ENCODE measurements at regions not wholly inside any gene's neighbourhood (a gene's known extent, or its start where the extent isn't known, plus 50 kb on each side); places are given as distances from the start of the nearest gene placed in this dataset.

- H3K18ac ChIP-seq (ENCODE audit: low read length) = no peak overlapping the region
- H2BK120ac ChIP-seq (ENCODE audit: low read depth, low read length) = no peak overlapping the region
- no peak overlapping the region for H3K4me3 ChIP-seq (ENCODE audit: low read length in 2 of 2)
- no peak overlapping the region for H3K23ac ChIP-seq (ENCODE audit: low read depth, low read length, poor library complexity)
- no peak overlapping the region for H3K14ac ChIP-seq (ENCODE audit: low read length)
- no peaks in the 10 kb centered on the region for H3K27me3 ChIP-seq (ENCODE audit: control insufficient read depth in 3 of 3, insufficient read depth in 3 of 3, low read depth in 1 of 3, low read length in 3 of 3)
- no peak for DNase-seq (ENCODE audit: low spot score)
- H3K27ac ChIP-seq (replicated peaks; ENCODE audit: low read length) = no peak overlapping the region
- no CpG with 5 or more reads among the region's 1 CpG for WGBS, 2 donors (ENCODE audit: extremely low coverage in 2 of 2, insufficient read length in 2 of 2, insufficient replicate concordance in 1 of 2)
- no peak overlapping the region for H2BK5ac ChIP-seq (ENCODE audit: low read length)
- no peak overlapping the region for H2AK5ac ChIP-seq (ENCODE audit: low read depth, low read length)
- H4K91ac ChIP-seq (ENCODE audit: low read depth, low read length, poor library complexity) = no peak overlapping the region
- H2BK15ac ChIP-seq (ENCODE audit: low read length) = no peak overlapping the region
- H3K79me1 ChIP-seq (ENCODE audit: low read depth, low read length) = no peaks in the 10 kb centered on the region
- no peak overlapping the region for H4K8ac ChIP-seq (ENCODE audit: low read depth, low read length)
- no peaks in the 10 kb centered on the region for H3K9me3 ChIP-seq (replicated peaks in 1 of 2; ENCODE audit: control insufficient read depth in 2 of 2, insufficient read depth in 1 of 2, low read depth in 1 of 2, low read length in 2 of 2)
- no peak overlapping the region for H2AFZ ChIP-seq (ENCODE audit: low read length)
- H3K36me3 ChIP-seq (replicated peaks in 1 of 2; ENCODE audit: control insufficient read depth in 2 of 2, insufficient read depth in 2 of 2, low read length in 2 of 2) = no peaks in the 10 kb centered on the region
- no peak overlapping the region for H3K4ac ChIP-seq (ENCODE audit: low read length)
- H3K9ac ChIP-seq (ENCODE audit: low read depth, low read length, poor library complexity) = no peak overlapping the region
- no peak overlapping the region for H2BK12ac ChIP-seq (ENCODE audit: low read length)
- peaks cover 0 to 6% of the 10 kb centered on the region in 2 donors for H3K4me1 ChIP-seq (ENCODE audit: control insufficient read depth in 2 of 2, insufficient read depth in 1 of 2, low read depth in 1 of 2, low read length in 2 of 2)
- H3K4me2 ChIP-seq (ENCODE audit: insufficient read depth, low read length, poor library complexity, severe bottlenecking) = no peak overlapping the region
These were observed 498.8 kb downstream of the KIF4B start for GRCh38 chr5:155512329-155512728.

- Histone ChIP-seq H3K4me3 (ENCODE audit: low read length in 2 of 2) (no peak overlapping the region), H2AFZ (ENCODE audit: low read length) (no peak overlapping the region), H2BK5ac (ENCODE audit: low read length) (no peak overlapping the region), H2BK12ac (ENCODE audit: low read length) (no peak overlapping the region), H3K18ac (ENCODE audit: low read length) (no peak overlapping the region), H3K4me2 (ENCODE audit: insufficient read depth, low read length, poor library complexity, severe bottlenecking) (no peak overlapping the region), H3K27ac (replicated peaks; ENCODE audit: low read length) (no peak overlapping the region), H2AK5ac (ENCODE audit: low read depth, low read length) (no peak overlapping the region), H4K8ac (ENCODE audit: low read depth, low read length) (no peak overlapping the region), H3K79me1 (ENCODE audit: low read depth, low read length) (no peaks in the 10 kb centered on the region), H3K4ac (ENCODE audit: low read length) (no peak overlapping the region), H3K23ac (ENCODE audit: low read depth, low read length, poor library complexity) (no peak overlapping the region), H2BK120ac (ENCODE audit: low read depth, low read length) (no peak overlapping the region), H3K27me3 (ENCODE audit: control insufficient read depth in 3 of 3, insufficient read depth in 3 of 3, low read depth in 1 of 3, low read length in 3 of 3) (no peaks in the 10 kb centered on the region), H3K14ac (ENCODE audit: low read length) (no peak overlapping the region), H4K91ac (ENCODE audit: low read depth, low read length, poor library complexity) (no peak overlapping the region), H3K36me3 (replicated peaks in 1 of 2; ENCODE audit: control insufficient read depth in 2 of 2, insufficient read depth in 2 of 2, low read length in 2 of 2) (no peaks in the 10 kb centered on the region), H3K9me3 (replicated peaks in 1 of 2; ENCODE audit: control insufficient read depth in 2 of 2, insufficient read depth in 1 of 2, low read depth in 1 of 2, low read length in 2 of 2) (no peaks in the 10 kb centered on the region), H3K9ac (ENCODE audit: low read depth, low read length, poor library complexity) (no peak overlapping the region), H2BK15ac (ENCODE audit: low read length) (no peak overlapping the region), H3K4me1 (ENCODE audit: control insufficient read depth in 2 of 2, insufficient read depth in 1 of 2, low read depth in 1 of 2, low read length in 2 of 2) (peaks cover 0 to 6% of the 10 kb centered on the region in 2 donors)
- no CpG with 5 or more reads among the region's 2 CpGs for WGBS, 2 donors (ENCODE audit: extremely low coverage in 2 of 2, insufficient read length in 2 of 2, insufficient replicate concordance in 1 of 2)
- no peak for DNase-seq (ENCODE audit: low spot score)
These were observed 500.6 kb downstream of the KIF4B start for GRCh38 chr5:155514105-155514563.

GRCh38 chr5:155522540-155522939 is 509.0 kb downstream of the KIF4B start:
- Histone ChIP-seq H3K4me2 (ENCODE audit: insufficient read depth, low read length, poor library complexity, severe bottlenecking) (no peak overlapping the region), H3K4me1 (ENCODE audit: control insufficient read depth in 2 of 2, insufficient read depth in 1 of 2, low read depth in 1 of 2, low read length in 2 of 2) (no peaks in the 10 kb centered on the region), H3K27ac (replicated peaks; ENCODE audit: low read length) (no peak overlapping the region), H3K18ac (ENCODE audit: low read length) (no peak overlapping the region), H3K4ac (ENCODE audit: low read length) (no peak overlapping the region), H3K14ac (ENCODE audit: low read length) (no peak overlapping the region), H2BK15ac (ENCODE audit: low read length) (no peak overlapping the region), H3K4me3 (ENCODE audit: low read length in 2 of 2) (no peak overlapping the region), H2BK5ac (ENCODE audit: low read length) (no peak overlapping the region), H3K79me1 (ENCODE audit: low read depth, low read length) (no peaks in the 10 kb centered on the region), H4K91ac (ENCODE audit: low read depth, low read length, poor library complexity) (no peak overlapping the region), H2AK5ac (ENCODE audit: low read depth, low read length) (no peak overlapping the region), H3K27me3 (ENCODE audit: control insufficient read depth in 3 of 3, insufficient read depth in 3 of 3, low read depth in 1 of 3, low read length in 3 of 3) (no peaks in the 10 kb centered on the region), H4K8ac (ENCODE audit: low read depth, low read length) (no peak overlapping the region), H2BK120ac (ENCODE audit: low read depth, low read length) (no peak overlapping the region), H3K9me3 (replicated peaks in 1 of 2; ENCODE audit: control insufficient read depth in 2 of 2, insufficient read depth in 1 of 2, low read depth in 1 of 2, low read length in 2 of 2) (no peaks in the 10 kb centered on the region), H3K23ac (ENCODE audit: low read depth, low read length, poor library complexity) (no peak overlapping the region), H2BK12ac (ENCODE audit: low read length) (no peak overlapping the region), H3K9ac (ENCODE audit: low read depth, low read length, poor library complexity) (no peak overlapping the region), H2AFZ (ENCODE audit: low read length) (no peak overlapping the region), H3K36me3 (replicated peaks in 1 of 2; ENCODE audit: control insufficient read depth in 2 of 2, insufficient read depth in 2 of 2, low read length in 2 of 2) (no peaks in the 10 kb centered on the region)
- no CpG with 5 or more reads among the region's 1 CpG for WGBS, 2 donors (ENCODE audit: extremely low coverage in 2 of 2, insufficient read length in 2 of 2, insufficient replicate concordance in 1 of 2)
- DNase-seq (ENCODE audit: low spot score) = no peak

GRCh38 chr5:155529362-155529761 is 515.8 kb downstream of the KIF4B start:
- Histone ChIP-seq H3K9ac (ENCODE audit: low read depth, low read length, poor library complexity) (no peak overlapping the region), H2BK120ac (ENCODE audit: low read depth, low read length) (no peak overlapping the region), H3K27me3 (ENCODE audit: control insufficient read depth in 3 of 3, insufficient read depth in 3 of 3, low read depth in 1 of 3, low read length in 3 of 3) (no peaks in the 10 kb centered on the region), H2AK5ac (ENCODE audit: low read depth, low read length) (no peak overlapping the region), H3K79me1 (ENCODE audit: low read depth, low read length) (no peaks in the 10 kb centered on the region), H2BK15ac (ENCODE audit: low read length) (no peak overlapping the region), H3K18ac (ENCODE audit: low read length) (no peak overlapping the region), H3K27ac (replicated peaks; ENCODE audit: low read length) (no peak overlapping the region), H2BK12ac (ENCODE audit: low read length) (no peak overlapping the region), H3K23ac (ENCODE audit: low read depth, low read length, poor library complexity) (no peak overlapping the region), H3K4me2 (ENCODE audit: insufficient read depth, low read length, poor library complexity, severe bottlenecking) (no peak overlapping the region), H3K14ac (ENCODE audit: low read length) (no peak overlapping the region), H3K9me3 (replicated peaks in 1 of 2; ENCODE audit: control insufficient read depth in 2 of 2, insufficient read depth in 1 of 2, low read depth in 1 of 2, low read length in 2 of 2) (peaks cover 0 to 2% of the 10 kb centered on the region in 2 donors), H3K36me3 (replicated peaks in 1 of 2; ENCODE audit: control insufficient read depth in 2 of 2, insufficient read depth in 2 of 2, low read length in 2 of 2) (no peaks in the 10 kb centered on the region), H2BK5ac (ENCODE audit: low read length) (no peak overlapping the region), H3K4ac (ENCODE audit: low read length) (no peak overlapping the region), H3K4me3 (ENCODE audit: low read length in 2 of 2) (no peak overlapping the region), H4K91ac (ENCODE audit: low read depth, low read length, poor library complexity) (no peak overlapping the region), H2AFZ (ENCODE audit: low read length) (no peak overlapping the region), H3K4me1 (ENCODE audit: control insufficient read depth in 2 of 2, insufficient read depth in 1 of 2, low read depth in 1 of 2, low read length in 2 of 2) (peaks cover 0 to 2% of the 10 kb centered on the region in 2 donors), H4K8ac (ENCODE audit: low read depth, low read length) (no peak overlapping the region)
- no CpG with 5 or more reads among the region's 2 CpGs for WGBS, 2 donors (ENCODE audit: extremely low coverage in 2 of 2, insufficient read length in 2 of 2, insufficient replicate concordance in 1 of 2)
- DNase-seq (ENCODE audit: low spot score) = no peak
